ENCODE measurements at regions not wholly inside any gene's neighbourhood (a gene's known extent, or its start where the extent isn't known, plus 50 kb on each side); places are given as distances from the start of the nearest gene placed in this dataset.
"Not testable (repeated sequence)": the region's sequence is repeated elsewhere in the genome, so short reads cannot be mapped to it uniquely, and the experiment has no call there.

- no peak for TF ChIP-seq SUZ12 (IDR thresholded peaks at IDR 0.05)
- no peak for TF ChIP-seq NFRKB (IDR thresholded peaks at IDR 0.05)
- TF ChIP-seq SP1 (IDR thresholded peaks at IDR 0.05): no peak
- TF ChIP-seq ELF4 (IDR thresholded peaks at IDR 0.05): no peak
- TF ChIP-seq FOXK2 (IDR thresholded peaks at IDR 0.05): no peak
- no peak for TF ChIP-seq FOXM1 (IDR thresholded peaks at IDR 0.05; ENCODE audit: borderline replicate concordance)
- no peak for TF ChIP-seq HDGF (IDR thresholded peaks at IDR 0.05; ENCODE audit: borderline replicate concordance)
- no peak for TF ChIP-seq CTBP1 (IDR thresholded peaks at IDR 0.05; ENCODE audit: borderline replicate concordance)
- no peak for TF ChIP-seq ZNF384 (IDR thresholded peaks at IDR 0.05)
- TF ChIP-seq LEF1 (IDR thresholded peaks at IDR 0.05; ENCODE audit: borderline replicate concordance): no peak
- no peak for TF ChIP-seq PKNOX1 (IDR thresholded peaks at IDR 0.05)
- TF ChIP-seq FOXA1 (IDR thresholded peaks at IDR 0.05): no peak
- no peak for TF ChIP-seq BHLHE40 (IDR thresholded peaks at IDR 0.05; ENCODE audit: borderline replicate concordance)
- TF ChIP-seq ARNT (IDR thresholded peaks at IDR 0.05): no peak
- no peak for TF ChIP-seq TARDBP (IDR thresholded peaks at IDR 0.05)
- no peak for TF ChIP-seq L3MBTL2 (conservative IDR thresholded peaks at IDR 0.05)
- CTCF ChIA-PET: no interaction called here
- POLR2A ChIA-PET: no interaction called here
- no peak for DNase-seq (ENCODE audit: extremely low spot score)
Measured at GRCh38 chr12:83574142-83574541, 887.4 kb downstream of the TMTC2 start.

DNA sequence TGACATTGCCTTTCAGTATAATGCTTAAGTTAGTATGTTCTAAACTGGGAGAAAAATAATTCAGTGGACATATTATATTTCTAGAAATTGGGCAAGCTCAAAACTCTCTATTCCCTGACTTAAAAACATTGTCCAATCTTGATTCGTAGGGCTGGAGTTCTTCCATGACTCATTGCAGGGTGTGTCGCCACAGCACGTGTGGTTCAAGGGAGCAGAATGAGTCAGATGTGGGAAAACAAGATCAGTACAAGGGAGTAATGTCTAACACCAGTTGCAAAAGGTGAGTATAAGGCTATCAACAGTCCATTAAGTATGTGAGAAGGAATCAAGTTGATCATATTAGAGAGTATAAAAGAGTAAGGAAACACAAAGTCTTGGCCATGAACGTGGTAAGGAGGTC is 887.0 kb downstream of the TMTC2 start:
- DNase-seq (ENCODE audit: extremely low spot score): no peak
- CTCF ChIA-PET: no interaction called here
- TF ChIP-seq HDGF (IDR thresholded peaks at IDR 0.05; ENCODE audit: borderline replicate concordance) (no peak), CTBP1 (IDR thresholded peaks at IDR 0.05; ENCODE audit: borderline replicate concordance) (no peak), L3MBTL2 (conservative IDR thresholded peaks at IDR 0.05) (no peak), FOXK2 (IDR thresholded peaks at IDR 0.05) (no peak), SUZ12 (IDR thresholded peaks at IDR 0.05) (no peak)
- POLR2A ChIA-PET: no interaction called here

DNA sequence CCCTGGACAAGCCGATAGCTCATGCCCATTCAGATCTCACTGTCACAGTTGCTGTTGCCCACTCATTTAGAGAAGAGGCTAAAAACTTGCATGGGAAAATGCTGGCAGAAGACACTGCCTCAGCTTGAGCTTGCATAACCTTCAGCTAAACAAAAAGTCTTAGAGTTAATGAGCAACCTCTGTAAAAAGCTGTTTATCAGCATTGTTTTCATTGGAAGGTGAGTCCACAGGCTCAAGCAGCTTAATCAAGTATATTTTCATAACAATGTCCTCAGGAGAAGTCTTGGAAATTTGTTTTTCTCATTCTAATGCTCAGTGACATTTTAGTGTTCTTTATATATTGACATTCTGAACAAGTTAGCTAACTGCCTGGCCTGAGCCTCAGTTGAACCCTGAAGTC is 872.9 kb downstream of the TMTC2 start:
- ChIA-PET CTCF (no interaction called here), POLR2A (no interaction called here)
- no peak for TF ChIP-seq FOXM1 (IDR thresholded peaks at IDR 0.05; ENCODE audit: borderline replicate concordance)
- TF ChIP-seq TARDBP (IDR thresholded peaks at IDR 0.05): no peak
- TF ChIP-seq CTBP1 (IDR thresholded peaks at IDR 0.05; ENCODE audit: borderline replicate concordance): no peak
- no peak for TF ChIP-seq ARNT (IDR thresholded peaks at IDR 0.05)
- no peak for TF ChIP-seq FOXA1 (IDR thresholded peaks at IDR 0.05)
- TF ChIP-seq SUZ12 (IDR thresholded peaks at IDR 0.05): no peak
- no peak for DNase-seq (ENCODE audit: extremely low spot score)

- CTCF ChIA-PET; DNase-seq (ENCODE audit: extremely low spot score); POLR2A ChIA-PET: not testable (repeated sequence)
Measured at GRCh38 chr12:83556040-83556439, 869.3 kb downstream of the TMTC2 start.

GRCh38 chr12:83541446-83541845 is 854.7 kb downstream of the TMTC2 start:
- DNase-seq (ENCODE audit: extremely low spot score): no peak
- CTCF ChIA-PET: no interaction called here
- TF ChIP-seq ZNF384 (IDR thresholded peaks at IDR 0.05) (no peak), L3MBTL2 (conservative IDR thresholded peaks at IDR 0.05) (no peak), TARDBP (IDR thresholded peaks at IDR 0.05) (no peak)
- POLR2A ChIA-PET: no interaction called here

DNA sequence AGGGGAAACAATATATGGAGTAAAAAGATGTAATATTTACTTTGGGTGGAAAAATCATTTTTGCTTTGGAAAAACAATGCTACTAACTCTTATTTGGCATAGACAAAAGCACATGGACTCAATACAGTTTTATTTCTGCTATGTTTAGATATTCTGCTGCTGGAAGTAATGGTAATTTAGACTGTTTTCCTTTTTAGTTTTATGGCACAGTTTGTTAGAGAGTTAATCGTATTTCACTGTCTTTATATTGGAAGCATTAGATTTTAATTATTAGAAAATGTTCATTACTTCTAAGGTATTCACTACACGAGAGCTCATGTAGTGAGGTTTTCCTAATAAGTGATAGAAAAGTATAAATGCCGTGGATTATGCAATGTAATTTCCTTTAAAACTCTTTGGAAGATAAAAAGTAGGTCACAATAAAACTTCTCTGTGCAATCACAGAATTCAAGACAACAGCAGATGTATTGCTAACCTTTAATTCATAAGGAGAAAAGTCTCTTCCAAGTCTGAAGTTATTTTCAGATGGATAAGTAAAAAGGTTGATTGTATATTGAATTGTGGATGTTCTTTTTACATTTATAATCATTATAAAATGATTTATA is 851.8 kb downstream of the TMTC2 start:
- TF ChIP-seq ZNF384 (IDR thresholded peaks at IDR 0.05): no peak
- TF ChIP-seq BHLHE40 (IDR thresholded peaks at IDR 0.05; ENCODE audit: borderline replicate concordance): no peak
- no peak for TF ChIP-seq FOXK2 (IDR thresholded peaks at IDR 0.05)
- no peak for TF ChIP-seq CTBP1 (IDR thresholded peaks at IDR 0.05; ENCODE audit: borderline replicate concordance)
- TF ChIP-seq ELF4 (IDR thresholded peaks at IDR 0.05): no peak
- no peak for TF ChIP-seq L3MBTL2 (conservative IDR thresholded peaks at IDR 0.05)
- no peak for TF ChIP-seq TARDBP (IDR thresholded peaks at IDR 0.05)
- TF ChIP-seq PKNOX1 (IDR thresholded peaks at IDR 0.05): no peak
- TF ChIP-seq SP1 (IDR thresholded peaks at IDR 0.05): no peak
- no peak for TF ChIP-seq HDGF (IDR thresholded peaks at IDR 0.05; ENCODE audit: borderline replicate concordance)
- no peak for TF ChIP-seq FOXM1 (IDR thresholded peaks at IDR 0.05; ENCODE audit: borderline replicate concordance)
- no peak for TF ChIP-seq ARNT (IDR thresholded peaks at IDR 0.05)
- no peak for TF ChIP-seq LEF1 (IDR thresholded peaks at IDR 0.05; ENCODE audit: borderline replicate concordance)
- TF ChIP-seq SUZ12 (IDR thresholded peaks at IDR 0.05): no peak
- no peak for TF ChIP-seq NFRKB (IDR thresholded peaks at IDR 0.05)
- no peak for TF ChIP-seq FOXA1 (IDR thresholded peaks at IDR 0.05)
- ChIA-PET POLR2A (no interaction called here), CTCF (no interaction called here)
- DNase-seq (ENCODE audit: extremely low spot score): no peak

DNA sequence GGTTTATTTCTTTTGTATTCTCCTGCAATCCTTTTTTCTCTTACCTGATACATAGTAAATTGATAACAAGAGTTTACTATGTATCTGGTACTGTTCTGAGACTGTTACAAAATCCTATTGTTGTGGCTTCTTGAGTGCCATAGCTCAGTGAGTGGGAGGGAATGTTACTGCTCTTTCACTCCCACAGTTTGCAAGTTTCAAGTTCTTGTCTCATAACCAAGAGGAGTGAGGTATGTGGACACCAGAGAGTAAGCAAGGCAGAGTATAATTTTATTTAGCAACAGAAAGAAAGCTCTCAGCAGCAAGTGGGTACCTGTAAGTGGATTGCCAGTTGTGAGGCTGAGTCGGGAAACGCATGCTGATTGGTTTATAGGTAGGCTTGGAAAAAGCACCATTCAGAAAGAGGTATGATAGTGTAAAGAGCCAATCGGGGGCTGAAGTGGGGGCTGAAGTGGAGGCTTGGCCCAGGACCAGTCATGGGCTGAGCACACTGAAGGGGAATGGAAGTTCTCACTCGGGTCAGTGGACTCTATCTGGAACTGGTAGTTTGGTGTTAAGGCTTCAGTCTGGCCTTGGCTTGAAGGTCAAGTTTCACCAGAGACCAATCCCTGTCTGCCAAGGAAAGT is 850.8 kb downstream of the TMTC2 start:
- TF ChIP-seq BHLHE40 (IDR thresholded peaks at IDR 0.05; ENCODE audit: borderline replicate concordance) (no peak), FOXM1 (IDR thresholded peaks at IDR 0.05; ENCODE audit: borderline replicate concordance) (no peak), FOXK2 (IDR thresholded peaks at IDR 0.05) (no peak), ZNF384 (IDR thresholded peaks at IDR 0.05) (no peak), NFRKB (IDR thresholded peaks at IDR 0.05) (no peak), FOXA1 (IDR thresholded peaks at IDR 0.05) (no peak), SP1 (IDR thresholded peaks at IDR 0.05) (no peak), ARNT (IDR thresholded peaks at IDR 0.05) (no peak), PKNOX1 (IDR thresholded peaks at IDR 0.05) (no peak), L3MBTL2 (conservative IDR thresholded peaks at IDR 0.05) (no peak), SUZ12 (IDR thresholded peaks at IDR 0.05) (no peak), ELF4 (IDR thresholded peaks at IDR 0.05) (no peak), TARDBP (IDR thresholded peaks at IDR 0.05) (no peak), CTBP1 (IDR thresholded peaks at IDR 0.05; ENCODE audit: borderline replicate concordance) (no peak), LEF1 (IDR thresholded peaks at IDR 0.05; ENCODE audit: borderline replicate concordance) (no peak), HDGF (IDR thresholded peaks at IDR 0.05; ENCODE audit: borderline replicate concordance) (no peak)
- DNase-seq (ENCODE audit: extremely low spot score): no peak
- CTCF ChIA-PET: no interaction called here
- POLR2A ChIA-PET: no interaction called here
